AG09309 (cell line): ENCODE measurements at regions not wholly inside any gene's neighbourhood (a gene's known extent, or its start where the extent isn't known, plus 50 kb on each side); places are given as distances from the start of the nearest gene placed in this dataset.

Source experiments
- DNase-seq: peaks from one replicate; pipeline ENCODE4 v3.0.0-alpha.2; 2010; ENCODE audit warnings: low read depth
- H3K4me3 ChIP-seq: 2 replicates; pipeline ENCODE4 v1.5.1; 2011; ENCODE audit warnings: mild to moderate bottlenecking, low read depth, low read length, moderate library complexity; ENCODE audit not compliant: control insufficient read depth
- TF ChIP-seq, protein P1 (sequence below): IDR thresholded peaks from 2 replicates; pipeline ENCODE4 v1.5.1; 2011; ENCODE audit warnings: mild to moderate bottlenecking, low read depth, low read length, inconsistent platforms; ENCODE audit not compliant: insufficient read depth, control insufficient read depth; ENCODE audit errors: missing control alignments

DNA sequence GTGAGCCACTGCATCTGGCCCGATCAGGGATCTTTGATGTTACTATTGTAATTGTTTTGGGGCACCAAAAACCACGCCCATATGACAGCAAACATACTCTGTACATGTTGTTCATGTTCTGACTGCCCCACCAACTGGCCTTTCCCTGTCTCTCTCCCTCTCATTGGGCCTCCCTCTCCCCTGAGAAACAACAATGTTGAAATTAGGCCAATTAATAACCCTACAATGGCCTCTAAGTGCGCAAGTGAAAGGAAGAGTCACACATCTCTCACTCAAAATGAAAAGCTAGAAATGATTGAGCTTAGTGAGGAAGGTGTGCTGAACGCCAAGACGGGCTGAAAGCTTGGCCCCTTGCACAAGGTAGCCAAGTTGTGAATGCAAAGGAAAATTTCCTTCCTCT is 50.3 kb upstream of the SDK1 start:
- no peak for DNase-seq
- no peak overlapping the region for H3K4me3 ChIP-seq
- TF ChIP-seq, protein P1, sequence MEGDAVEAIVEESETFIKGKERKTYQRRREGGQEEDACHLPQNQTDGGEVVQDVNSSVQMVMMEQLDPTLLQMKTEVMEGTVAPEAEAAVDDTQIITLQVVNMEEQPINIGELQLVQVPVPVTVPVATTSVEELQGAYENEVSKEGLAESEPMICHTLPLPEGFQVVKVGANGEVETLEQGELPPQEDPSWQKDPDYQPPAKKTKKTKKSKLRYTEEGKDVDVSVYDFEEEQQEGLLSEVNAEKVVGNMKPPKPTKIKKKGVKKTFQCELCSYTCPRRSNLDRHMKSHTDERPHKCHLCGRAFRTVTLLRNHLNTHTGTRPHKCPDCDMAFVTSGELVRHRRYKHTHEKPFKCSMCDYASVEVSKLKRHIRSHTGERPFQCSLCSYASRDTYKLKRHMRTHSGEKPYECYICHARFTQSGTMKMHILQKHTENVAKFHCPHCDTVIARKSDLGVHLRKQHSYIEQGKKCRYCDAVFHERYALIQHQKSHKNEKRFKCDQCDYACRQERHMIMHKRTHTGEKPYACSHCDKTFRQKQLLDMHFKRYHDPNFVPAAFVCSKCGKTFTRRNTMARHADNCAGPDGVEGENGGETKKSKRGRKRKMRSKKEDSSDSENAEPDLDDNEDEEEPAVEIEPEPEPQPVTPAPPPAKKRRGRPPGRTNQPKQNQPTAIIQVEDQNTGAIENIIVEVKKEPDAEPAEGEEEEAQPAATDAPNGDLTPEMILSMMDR = no peak
